Adrenal gland (tissue), 9 donors: ENCODE measurements at regions not wholly inside any gene's neighbourhood (a gene's known extent, or its start where the extent isn't known, plus 50 kb on each side); places are given as distances from the start of the nearest gene placed in this dataset.

ENCODE experiments used
- DNase-seq, 7 donors: peaks; one replicate each; pipeline ENCODE4 v3.0.0-alpha.2; 2019 to 2020
- H3K27ac ChIP-seq, 5 donors: fragments of 200-600 bp; sonication (generic) in 4 of 5; 1 replicate in 3 of 5; 2 replicates in 2 of 5; pipeline versions ENCODE4 v1.5.1 to v1.8.0; 2016 to 2020; ENCODE audit warnings: mild to moderate bottlenecking in 1 of 5
- H3K27me3 ChIP-seq: fragments of 200-600 bp; 2 replicates; pipeline ENCODE4 v1.8.0; 2021
- H3K36me3 ChIP-seq, 2 donors: fragments of 200-600 bp; replicated peaks in 1 of 2; 1 replicate in 1 of 2; 2 replicates in 1 of 2; pipeline versions ENCODE4 v1.5.1 to v1.8.0; 2018 to 2022
- H3K4me1 ChIP-seq, 2 donors: fragments of 200-600 bp; replicated peaks in 1 of 2; 1 replicate in 1 of 2; 2 replicates in 1 of 2; pipeline versions ENCODE4 v1.5.1 to v1.8.0; 2018 to 2021
- H3K4me3 ChIP-seq, 4 donors: fragments of 200-600 bp; sonication (generic) in 3 of 4; one replicate each; pipeline ENCODE4 v1.5.1; 2016 to 2018
- H3K9me3 ChIP-seq, 3 donors: fragments of 200-600 bp; sonication (generic) in 1 of 3; replicated peaks in 1 of 3; 1 replicate in 2 of 3; 2 replicates in 1 of 3; pipeline versions ENCODE4 v1.5.1 to v1.8.0; 2016 to 2021
- POLR2A ChIP-seq, 2 donors: fragments of 450-650 bp; IDR thresholded peaks; one replicate each; pipeline ENCODE4 v1.6.1; 2017; ENCODE audit warnings: antibody characterized with exemption in 2 of 2, mild to moderate bottlenecking in 2 of 2, moderate library complexity in 1 of 2
- WGBS, 4 donors: extraction: QIAGEN DNeasy Blood & Tissue Kit in 2 of 4; methylation state at CpG; one replicate each; pipeline versions ENCODE4 v1.1.5 to v1.1.7; 2013 to 2017; 5-methylcytosine and 5-hydroxymethylcytosine counted together
- intact Hi-C, 2 donors: fragments of 100-400 bp; cut with DNase I; formaldehyde crosslinking; loops; one replicate each; pipeline versions ENCODE4 v1.14.1 to v1.15.0; 2022 to 2023
- TF ChIP-seq, protein P1 (sequence below), 6 experiments: fragments of 450-650 bp in 4 of 6; fragments of 200-600 bp in 2 of 6; sonication (generic) in 1 of 6; IDR thresholded peaks; 1 replicate in 5 of 6; 2 replicates in 1 of 6; pipeline versions ENCODE4 v1.5.1 to v1.8.0; 2016 to 2021; ENCODE audit warnings: antibody characterized with exemption in 6 of 6, mild to moderate bottlenecking in 2 of 6, moderate library complexity in 1 of 6
- donor health status: healthy with polysubstance abuse.
- donor health status: Bipolar disorder and iron deficiency.
- donor health status: DM: yes; HTN: yes; CAD: no.
- donor health status: DM: no; HTN: no; CAD: no.
- donor health status: DM: no; HTN: no; CAD: no.

GRCh38 chr11:127061947-127062346, 61.4 kb upstream of the KIRREL3 start:
- H3K27me3 ChIP-seq: no peaks in the 10 kb centered on the region
- no peaks in the 10 kb centered on the region for H3K4me1 ChIP-seq
- H3K27ac ChIP-seq: no peak overlapping the region
- H3K4me3 ChIP-seq: no peak overlapping the region
- intact Hi-C loops: no loop called here
- no peaks in the 10 kb centered on the region for H3K36me3 ChIP-seq
- TF ChIP-seq, protein P1, sequence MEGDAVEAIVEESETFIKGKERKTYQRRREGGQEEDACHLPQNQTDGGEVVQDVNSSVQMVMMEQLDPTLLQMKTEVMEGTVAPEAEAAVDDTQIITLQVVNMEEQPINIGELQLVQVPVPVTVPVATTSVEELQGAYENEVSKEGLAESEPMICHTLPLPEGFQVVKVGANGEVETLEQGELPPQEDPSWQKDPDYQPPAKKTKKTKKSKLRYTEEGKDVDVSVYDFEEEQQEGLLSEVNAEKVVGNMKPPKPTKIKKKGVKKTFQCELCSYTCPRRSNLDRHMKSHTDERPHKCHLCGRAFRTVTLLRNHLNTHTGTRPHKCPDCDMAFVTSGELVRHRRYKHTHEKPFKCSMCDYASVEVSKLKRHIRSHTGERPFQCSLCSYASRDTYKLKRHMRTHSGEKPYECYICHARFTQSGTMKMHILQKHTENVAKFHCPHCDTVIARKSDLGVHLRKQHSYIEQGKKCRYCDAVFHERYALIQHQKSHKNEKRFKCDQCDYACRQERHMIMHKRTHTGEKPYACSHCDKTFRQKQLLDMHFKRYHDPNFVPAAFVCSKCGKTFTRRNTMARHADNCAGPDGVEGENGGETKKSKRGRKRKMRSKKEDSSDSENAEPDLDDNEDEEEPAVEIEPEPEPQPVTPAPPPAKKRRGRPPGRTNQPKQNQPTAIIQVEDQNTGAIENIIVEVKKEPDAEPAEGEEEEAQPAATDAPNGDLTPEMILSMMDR (IDR thresholded peaks at IDR 0.05): no peak
- no peak for TF ChIP-seq POLR2A (IDR thresholded peaks at IDR 0.05)
- H3K9me3 ChIP-seq: no peaks in the 10 kb centered on the region
- no peak for DNase-seq

- intact Hi-C loops: no loop called here
- no peak for TF ChIP-seq POLR2A (IDR thresholded peaks at IDR 0.05)
- TF ChIP-seq, protein P1 (IDR thresholded peaks at IDR 0.05): no peak
- no peak for DNase-seq
- no peaks in the 10 kb centered on the region for H3K36me3 ChIP-seq
- H3K4me3 ChIP-seq: no peak overlapping the region
- no peaks in the 10 kb centered on the region for H3K4me1 ChIP-seq
- 74 to 79% (median 76%) methylated on average over 7 of the region's 7 CpGs for WGBS, 4 donors
- H3K27me3 ChIP-seq: no peaks in the 10 kb centered on the region
- H3K9me3 ChIP-seq: no peaks in the 10 kb centered on the region
- no peak overlapping the region for H3K27ac ChIP-seq
These were observed 59.2 kb upstream of the KIRREL3 start for GRCh38 chr11:127059750-127060149.

DNA sequence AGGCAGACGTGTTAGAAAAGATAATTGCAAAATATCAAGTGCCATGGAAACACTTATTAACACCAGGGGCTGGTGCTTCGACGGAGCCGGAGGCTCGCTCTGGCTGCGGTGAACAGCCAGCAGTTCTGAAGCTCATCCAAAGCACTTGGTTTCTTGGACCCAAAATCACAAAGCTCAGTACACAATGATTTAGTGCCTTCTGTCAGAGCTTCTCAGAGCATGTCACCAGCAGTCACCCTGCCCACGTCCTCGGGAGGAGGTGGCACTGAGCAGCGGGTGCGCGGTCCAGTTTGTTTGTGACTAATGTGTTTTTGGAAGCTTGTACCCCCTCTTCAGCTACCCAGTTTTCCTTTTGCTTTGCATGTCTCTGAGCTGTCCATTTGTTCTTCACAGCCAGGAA, 58.7 kb upstream of the KIRREL3 start:
- intact Hi-C loops: no loop called here
- H3K4me3 ChIP-seq: no peak overlapping the region
- no peaks in the 10 kb centered on the region for H3K27me3 ChIP-seq
- no peaks in the 10 kb centered on the region for H3K4me1 ChIP-seq
- H3K9me3 ChIP-seq: no peaks in the 10 kb centered on the region
- TF ChIP-seq, protein P1 (IDR thresholded peaks at IDR 0.05): no peak
- no peak for TF ChIP-seq POLR2A (IDR thresholded peaks at IDR 0.05)
- no peak overlapping the region for H3K27ac ChIP-seq
- WGBS, 4 donors: 80 to 83% (median 80%) methylated on average over 9 to 11 of the region's 11 CpGs
- no peak for DNase-seq
- no peaks in the 10 kb centered on the region for H3K36me3 ChIP-seq

- no peak for TF ChIP-seq POLR2A (IDR thresholded peaks at IDR 0.05)
- TF ChIP-seq, protein P1 (IDR thresholded peaks at IDR 0.05): no peak
- no peaks in the 10 kb centered on the region for H3K4me1 ChIP-seq
- no peaks in the 10 kb centered on the region for H3K36me3 ChIP-seq
- intact Hi-C loops: no loop called here
- no peaks in the 10 kb centered on the region for H3K27me3 ChIP-seq
- no peak overlapping the region for H3K27ac ChIP-seq
- WGBS, 4 donors: 58 to 89% (median 79%) methylated on average over 2 of the region's 2 CpGs
- no peak for DNase-seq
- H3K9me3 ChIP-seq: no peaks in the 10 kb centered on the region
- H3K4me3 ChIP-seq: no peak overlapping the region
These were observed 58.0 kb upstream of the KIRREL3 start for GRCh38 chr11:127058524-127058923.
